Hepatocyte (in vitro differentiated cells): ENCODE measurements at regions not wholly inside any gene's neighbourhood (a gene's known extent, or its start where the extent isn't known, plus 50 kb on each side); places are given as distances from the start of the nearest gene placed in this dataset.

Source experiments
- EZH2 ChIP-seq: fragments of 200-600 bp; sonication (generic); IDR thresholded peaks from 2 replicates; pipeline ENCODE4 v1.6.1; 2016; ENCODE audit warnings: antibody characterized with exemption, mild to moderate bottlenecking, borderline replicate concordance
- EZH2phosphoT487 ChIP-seq: fragments of 200-600 bp; sonication (generic); IDR thresholded peaks from one replicate; pipeline ENCODE4 v1.6.1; 2018; ENCODE audit warnings: antibody characterized with exemption, mild to moderate bottlenecking, low read depth, moderate library complexity; ENCODE audit not compliant: unreplicated experiment, severe bottlenecking
- TF ChIP-seq, protein P1 (sequence below): fragments of 200-600 bp; sonication (generic); IDR thresholded peaks from 2 replicates; pipeline ENCODE4 v1.5.1; 2016; ENCODE audit warnings: antibody characterized with exemption, mild to moderate bottlenecking; ENCODE audit not compliant: poor library complexity

DNA sequence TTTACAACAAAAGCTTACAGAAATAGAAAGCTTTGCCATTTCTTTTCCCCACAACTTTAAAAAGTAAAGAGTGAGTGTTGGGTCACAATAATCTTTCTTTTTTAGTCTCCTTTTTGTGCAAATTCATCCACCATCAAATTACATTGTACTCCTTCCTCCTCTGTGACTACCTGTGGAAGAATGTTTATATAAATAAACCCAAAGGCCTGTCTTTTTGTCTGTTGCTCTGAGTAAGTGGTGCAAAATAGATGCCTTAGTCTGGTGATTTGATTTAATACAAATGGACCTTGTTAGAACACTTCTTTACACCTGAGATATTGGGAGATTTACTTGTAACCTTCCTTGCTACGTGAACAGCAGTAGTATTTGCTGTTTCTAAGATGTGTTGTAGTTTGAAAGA lies 53.5 kb upstream of the TAF11L2 start:
- TF ChIP-seq, protein P1, sequence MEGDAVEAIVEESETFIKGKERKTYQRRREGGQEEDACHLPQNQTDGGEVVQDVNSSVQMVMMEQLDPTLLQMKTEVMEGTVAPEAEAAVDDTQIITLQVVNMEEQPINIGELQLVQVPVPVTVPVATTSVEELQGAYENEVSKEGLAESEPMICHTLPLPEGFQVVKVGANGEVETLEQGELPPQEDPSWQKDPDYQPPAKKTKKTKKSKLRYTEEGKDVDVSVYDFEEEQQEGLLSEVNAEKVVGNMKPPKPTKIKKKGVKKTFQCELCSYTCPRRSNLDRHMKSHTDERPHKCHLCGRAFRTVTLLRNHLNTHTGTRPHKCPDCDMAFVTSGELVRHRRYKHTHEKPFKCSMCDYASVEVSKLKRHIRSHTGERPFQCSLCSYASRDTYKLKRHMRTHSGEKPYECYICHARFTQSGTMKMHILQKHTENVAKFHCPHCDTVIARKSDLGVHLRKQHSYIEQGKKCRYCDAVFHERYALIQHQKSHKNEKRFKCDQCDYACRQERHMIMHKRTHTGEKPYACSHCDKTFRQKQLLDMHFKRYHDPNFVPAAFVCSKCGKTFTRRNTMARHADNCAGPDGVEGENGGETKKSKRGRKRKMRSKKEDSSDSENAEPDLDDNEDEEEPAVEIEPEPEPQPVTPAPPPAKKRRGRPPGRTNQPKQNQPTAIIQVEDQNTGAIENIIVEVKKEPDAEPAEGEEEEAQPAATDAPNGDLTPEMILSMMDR: no peak
- TF ChIP-seq EZH2 (no peak), EZH2phosphoT487 (no peak)
